ENCODE measurements at regions not wholly inside any gene's neighbourhood (a gene's known extent, or its start where the extent isn't known, plus 50 kb on each side); places are given as distances from the start of the nearest gene placed in this dataset.

GRCh38 chr3:148218222-148218621, 479.5 kb upstream of the AGTR1 start (continued):
- TF ChIP-seq ZNF462 (CRISPR knock-in tag; IDR thresholded peaks at IDR 0.05): no peak

- TF ChIP-seq ZNF462 (CRISPR knock-in tag; IDR thresholded peaks at IDR 0.05) (no peak), ZNF331 (CRISPR knock-in tag; IDR thresholded peaks at IDR 0.05; ENCODE audit: low read depth) (no peak), JUNB (IDR thresholded peaks at IDR 0.05; ENCODE audit: unreplicated experiment) (no peak), EZH2 (IDR thresholded peaks at IDR 0.05; ENCODE audit: low read depth, unreplicated experiment) (no peak), STAT1 (IDR thresholded peaks at IDR 0.05; ENCODE audit: unreplicated experiment) (no peak), NANOG (IDR thresholded peaks at IDR 0.05; ENCODE audit: borderline replicate concordance) (no peak), ZNF114 (CRISPR knock-in tag; IDR thresholded peaks at IDR 0.05) (no peak), CREB1 (CRISPR knock-in tag; IDR thresholded peaks at IDR 0.05; ENCODE audit: low read depth) (no peak), EZH2phosphoT487 (IDR thresholded peaks at IDR 0.05; ENCODE audit: unreplicated experiment) (no peak), ETS1 (IDR thresholded peaks at IDR 0.05) (no peak)
- H3K36me3 ChIP-seq (ENCODE audit: insufficient read depth): no peaks in the 10 kb centered on the region
- Mint-ChIP-seq H3K4me1 (no peaks in the 10 kb centered on the region), H3K36me3 (ENCODE audit: low read depth) (no peaks in the 10 kb centered on the region), H3K27ac (no peak overlapping the region), H3K27me3 (ENCODE audit: insufficient read depth, low read depth, poor library complexity) (no peaks in the 10 kb centered on the region), H3K4me3 (no peak overlapping the region), H3K9me3 (no peaks in the 10 kb centered on the region)
- H3K4me1 ChIP-seq (ENCODE audit: insufficient read depth): no peaks in the 10 kb centered on the region
- ATAC-seq (no peak), DNase-seq (ENCODE audit: low spot score) (no peak)
- no peaks in the 10 kb centered on the region for H3F3A ChIP-seq (replicated peaks; ENCODE audit: low read depth)
- no peak overlapping the region for H3K27ac ChIP-seq (ENCODE audit: low read depth)
- no peaks in the 10 kb centered on the region for H4K20me1 ChIP-seq (replicated peaks; ENCODE audit: insufficient read depth)
- no peaks in the 10 kb centered on the region for H3K27me3 ChIP-seq (ENCODE audit: insufficient read depth)
- no peak overlapping the region for H2AFZ ChIP-seq
- H3K4me2 ChIP-seq: no peak overlapping the region
- H3K79me2 ChIP-seq (replicated peaks; ENCODE audit: insufficient read depth): no peaks in the 10 kb centered on the region
- no peaks in the 10 kb centered on the region for H3K9me2 ChIP-seq (ENCODE audit: insufficient read depth)
- H3K4me3 ChIP-seq: no peak overlapping the region
Observed at GRCh38 chr3:148219999-148220398, 477.7 kb upstream of the AGTR1 start.

All from GM23338 (cell line).